GM10248 (cell line): ENCODE measurements at regions not wholly inside any gene's neighbourhood (a gene's known extent, or its start where the extent isn't known, plus 50 kb on each side); places are given as distances from the start of the nearest gene placed in this dataset.

Experiments
- CTCF ChIA-PET: fragments of 300-600 bp; sonication (Branson Sonifier 250); formaldehyde crosslinking; extraction: SDS; loops from one replicate; lab custom pipeline; 2021; ENCODE audit warnings: antibody characterized with exemption; lab: Yijun Ruan, JAX
- POLR2A ChIA-PET: fragments of 350-650 bp; sonication (Branson Sonifier 250); formaldehyde crosslinking; extraction: SDS; loops from one replicate; lab custom pipeline; 2020; ENCODE audit warnings: antibody characterized with exemption; lab: Yijun Ruan, JAX
- DNase-seq: peaks from one replicate; pipeline ENCODE4 v3.0.0; 2012; ENCODE audit errors: extremely low spot score
- CTCF ChIP-seq: IDR thresholded peaks from 2 replicates; pipeline ENCODE4 v1.5.1; 2012; ENCODE audit warnings: mild to moderate bottlenecking, low read depth; ENCODE audit errors: extremely low read depth, missing control alignments, control extremely low read depth

GRCh38 chr3:180828001-180828720, 84.3 kb upstream of the FXR1 start:
- no peak for TF ChIP-seq CTCF
- ChIA-PET CTCF (no interaction called here), POLR2A (no interaction called here)
- no peak for DNase-seq

DNA sequence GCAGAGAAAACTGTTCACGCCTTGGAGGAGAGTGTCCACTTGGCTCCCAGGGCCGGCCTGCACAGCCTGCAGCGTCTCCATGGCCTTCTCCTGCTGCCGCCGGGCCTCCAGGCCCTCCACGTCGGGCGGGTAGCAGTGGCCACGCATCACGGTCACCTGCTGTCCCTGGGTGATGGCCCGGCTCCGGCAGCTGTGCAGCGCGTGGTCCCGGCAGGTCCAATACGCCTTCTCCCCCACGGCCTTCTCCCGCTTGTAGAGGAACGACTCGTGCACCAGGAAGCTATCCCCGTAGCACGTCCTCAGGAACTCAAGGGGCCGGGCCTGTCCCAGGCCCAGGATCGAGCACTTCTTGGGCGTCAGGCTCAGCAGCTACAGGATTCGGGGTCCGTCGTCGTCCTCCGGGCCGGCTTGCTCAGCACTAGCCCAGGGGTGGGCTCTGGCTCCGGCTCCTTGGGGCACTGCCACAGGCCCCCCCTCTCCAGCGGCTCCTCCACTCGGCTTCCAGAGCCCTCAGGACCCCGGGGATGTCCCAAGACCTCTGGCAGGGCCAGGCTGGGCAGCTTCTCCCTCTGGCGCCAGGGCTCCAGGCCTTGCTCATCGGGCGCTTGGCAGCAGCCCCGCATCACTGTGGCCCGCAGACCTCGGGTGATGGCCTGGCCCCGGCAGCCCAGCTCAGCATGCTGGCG, 83.6 kb upstream of the FXR1 start:
- no peak for TF ChIP-seq CTCF
- DNase-seq, result no peak
- ChIA-PET POLR2A (no interaction called here), CTCF (no interaction called here)

DNA sequence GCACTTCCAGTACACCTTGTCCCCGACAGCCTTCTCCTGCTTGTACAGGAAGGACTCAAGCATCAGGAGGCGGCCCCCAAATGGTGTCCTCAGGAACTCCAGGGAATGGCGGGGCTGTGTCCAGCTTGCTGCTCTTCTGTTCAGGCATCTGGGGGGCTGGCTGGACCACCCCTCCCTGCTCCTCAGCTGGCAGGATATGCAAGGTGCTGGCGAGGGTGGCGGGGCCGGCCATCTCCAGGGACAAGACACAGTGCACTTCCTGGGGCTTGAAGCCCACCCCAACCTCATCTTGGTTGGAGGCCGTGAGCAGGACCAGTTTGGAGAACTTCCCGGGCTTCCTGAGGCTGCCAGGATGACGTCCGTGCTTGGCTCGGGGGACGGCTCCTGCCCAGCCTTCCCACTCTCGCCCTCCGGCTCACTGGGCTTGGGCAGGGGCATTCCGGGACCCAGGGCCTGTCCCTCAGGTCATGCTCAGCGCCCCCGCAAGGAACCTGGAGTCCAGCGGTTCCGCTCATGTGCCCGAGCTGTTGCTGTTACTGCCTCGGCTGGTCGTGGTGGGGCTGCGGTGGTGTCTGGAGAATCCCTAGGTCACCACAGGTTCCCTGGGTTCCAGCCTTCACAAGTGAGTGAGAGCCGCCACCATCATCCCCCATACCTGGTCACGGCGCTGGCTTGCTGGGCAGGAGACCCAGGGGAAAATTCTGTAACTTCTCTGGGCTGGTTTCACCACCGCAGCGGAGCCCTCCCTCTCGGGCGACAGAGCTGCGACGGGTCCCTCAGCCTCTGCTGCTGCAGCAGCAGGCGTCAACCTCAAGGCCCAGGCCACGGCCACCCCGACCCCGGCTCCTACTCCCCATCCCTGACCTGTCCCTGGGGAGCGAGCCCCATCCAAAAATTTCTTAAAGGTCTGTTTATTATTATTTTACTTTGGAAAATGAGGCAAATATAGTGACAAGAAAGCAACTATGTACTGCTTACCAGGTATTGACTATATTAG, 82.8 kb upstream of the FXR1 start:
- DNase-seq, result no peak
- CTCF ChIA-PET, result no interaction called here
- TF ChIP-seq CTCF, result no peak
- POLR2A ChIA-PET, result no interaction called here

DNA sequence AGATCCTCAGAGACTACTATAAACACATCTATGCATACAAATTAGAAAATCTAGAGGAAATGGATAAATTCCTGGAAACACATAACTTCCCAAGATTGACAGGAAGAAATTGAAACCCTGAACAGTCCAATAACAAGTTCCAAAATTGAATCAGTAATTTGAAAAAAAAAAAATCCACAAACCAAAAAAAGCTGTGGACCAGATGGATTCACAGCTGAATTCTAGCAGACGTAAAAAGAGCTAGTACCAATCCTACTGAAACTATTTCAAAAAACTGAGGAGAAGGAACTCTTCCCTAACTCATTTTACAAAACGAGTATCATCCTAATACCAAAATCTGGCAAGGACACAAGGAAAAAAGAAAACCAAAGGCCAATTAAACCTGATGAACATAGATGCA, 77.0 kb upstream of the FXR1 start:
- CTCF ChIA-PET, result no interaction called here
- no peak for DNase-seq
- POLR2A ChIA-PET, result no interaction called here
- no peak for TF ChIP-seq CTCF

- no peak for TF ChIP-seq CTCF
- ChIA-PET POLR2A (no interaction called here), CTCF (no interaction called here)
- DNase-seq, result no peak
These were observed 75.7 kb upstream of the FXR1 start for GRCh38 chr3:180836766-180837165.

GRCh38 chr3:180854887-180855286, 57.6 kb upstream of the FXR1 start:
- no peak for DNase-seq
- ChIA-PET POLR2A (no interaction called here), CTCF (interaction anchor here (0.7 to 1.7 kb wide), 5 partner anchors 9 to 36 kb away, joined by 3 to 7 read pairs (median 4); no protein-coding TSS in a partner anchor)
- TF ChIP-seq CTCF, result no peak
